Stimulated activated CD4-positive, alpha-beta T cell treated with anti-CD3 and anti-CD28 coated beads, Interleukin-2, amount 100 ng/mL, for 24 hours (primary cell): ENCODE measurements at regions not wholly inside any gene's neighbourhood (a gene's known extent, or its start where the extent isn't known, plus 50 kb on each side); places are given as distances from the start of the nearest gene placed in this dataset.

Source experiments
- DNase-seq, 2 donors: peaks; one replicate each; pipeline ENCODE4 v3.0.0-alpha.2; 2020

GRCh38 chr1:193339401-193339800 lies 153.0 kb upstream of the B3GALT2 start:
- DNase-seq: no peak

- no peak for DNase-seq
Measured at GRCh38 chr1:193338194-193338593, 151.8 kb upstream of the B3GALT2 start.

GRCh38 chr1:193335806-193336428 lies 149.5 kb upstream of the B3GALT2 start:
- no peak for DNase-seq

- DNase-seq: no peak
Measured at GRCh38 chr1:193333166-193333565, 146.8 kb upstream of the B3GALT2 start.

- DNase-seq: no peak
Measured at GRCh38 chr1:193326296-193326695, 139.9 kb upstream of the B3GALT2 start.

- DNase-seq: no peak
Measured at GRCh38 chr1:193325771-193326170, 139.4 kb upstream of the B3GALT2 start.

GRCh38 chr1:193325042-193325441 lies 138.6 kb upstream of the B3GALT2 start:
- DNase-seq: no peak

- no peak for DNase-seq
Measured at GRCh38 chr1:193322211-193322610, 135.8 kb upstream of the B3GALT2 start.

GRCh38 chr1:193321242-193321840 lies 134.9 kb upstream of the B3GALT2 start:
- no peak for DNase-seq

- DNase-seq: no peak
Measured at GRCh38 chr1:193320270-193320669, 133.9 kb upstream of the B3GALT2 start.

- DNase-seq: no peak
Measured at GRCh38 chr1:193318347-193318746, 131.9 kb upstream of the B3GALT2 start.

GRCh38 chr1:193313354-193314140 lies 127.1 kb upstream of the B3GALT2 start:
- no peak for DNase-seq

GRCh38 chr1:193312432-193312831 lies 126.0 kb upstream of the B3GALT2 start:
- no peak for DNase-seq

GRCh38 chr1:193311226-193311948 lies 125.0 kb upstream of the B3GALT2 start:
- no peak for DNase-seq

GRCh38 chr1:193310564-193310963 lies 124.2 kb upstream of the B3GALT2 start:
- DNase-seq: no peak

- no peak for DNase-seq
Measured at GRCh38 chr1:193309936-193310475, 123.6 kb upstream of the B3GALT2 start.

GRCh38 chr1:193308438-193308837 lies 122.0 kb upstream of the B3GALT2 start:
- DNase-seq: no peak

GRCh38 chr1:193306430-193306829 lies 120.0 kb upstream of the B3GALT2 start:
- DNase-seq: no peak
